ENCODE measurements at regions not wholly inside any gene's neighbourhood (a gene's known extent, or its start where the extent isn't known, plus 50 kb on each side); places are given as distances from the start of the nearest gene placed in this dataset.

DNA sequence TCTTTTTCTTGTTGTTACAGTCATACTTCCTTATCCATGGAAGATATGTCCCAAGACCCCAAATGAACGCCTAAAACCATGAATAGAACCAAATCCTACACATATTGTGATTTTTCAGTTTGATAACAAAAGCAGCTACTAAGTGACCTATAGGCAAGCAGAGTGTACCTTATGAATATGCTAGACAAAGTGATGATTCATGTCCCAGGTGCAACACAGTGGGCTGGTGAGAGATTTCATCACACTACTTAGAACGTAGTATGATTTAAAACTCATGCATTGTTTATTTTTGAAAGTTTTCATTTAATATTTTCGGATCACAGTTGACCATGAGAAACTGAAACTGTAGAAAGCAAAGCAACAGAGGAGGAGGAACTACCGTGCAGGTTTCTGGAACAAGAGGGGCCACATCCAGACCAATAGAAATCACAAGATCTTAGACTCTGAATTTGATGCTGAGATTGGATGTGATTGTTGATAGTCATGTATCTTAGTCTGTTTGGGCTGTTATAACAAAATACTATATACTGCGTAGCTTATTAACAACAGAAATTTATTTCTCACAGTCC, 470.8 kb upstream of the VRK2 start:
- no peak overlapping the region for H2AFZ ChIP-seq (ENCODE audit: low read depth, low read length)
- no peak overlapping the region for H3K9ac ChIP-seq (replicated peaks; ENCODE audit: extremely low read depth, insufficient read depth, low read length)
- intact Hi-C loops (cut with micrococcal nuclease): no loop called here
- no peak overlapping the region for H3K27ac ChIP-seq (ENCODE audit: insufficient read depth, low read depth, low read length)
- H4K20me1 ChIP-seq (replicated peaks; ENCODE audit: control insufficient read depth, extremely low read depth, insufficient read depth, low read length): no peaks in the 10 kb centered on the region
- ChIA-PET CTCF (no interaction called here), POLR2A (no interaction called here)
- H3K9me3 ChIP-seq (replicated peaks; ENCODE audit: control insufficient read depth, insufficient read depth, low read length): no peaks in the 10 kb centered on the region
- H3K4me2 ChIP-seq (ENCODE audit: insufficient read depth, low read length): no peak overlapping the region
- no peaks in the 10 kb centered on the region for H3K36me3 ChIP-seq (ENCODE audit: control insufficient read depth in 2 of 2, extremely low read depth in 1 of 2, insufficient read depth in 2 of 2, low read length in 2 of 2)
- no TSS peak for BruUV-seq (replicated peaks)
- TF ChIP-seq POLR2AphosphoS5 (IDR thresholded peaks at IDR 0.05; ENCODE audit: insufficient read depth, low read depth, low read length): no peak
- TF ChIP-seq, protein P1, sequence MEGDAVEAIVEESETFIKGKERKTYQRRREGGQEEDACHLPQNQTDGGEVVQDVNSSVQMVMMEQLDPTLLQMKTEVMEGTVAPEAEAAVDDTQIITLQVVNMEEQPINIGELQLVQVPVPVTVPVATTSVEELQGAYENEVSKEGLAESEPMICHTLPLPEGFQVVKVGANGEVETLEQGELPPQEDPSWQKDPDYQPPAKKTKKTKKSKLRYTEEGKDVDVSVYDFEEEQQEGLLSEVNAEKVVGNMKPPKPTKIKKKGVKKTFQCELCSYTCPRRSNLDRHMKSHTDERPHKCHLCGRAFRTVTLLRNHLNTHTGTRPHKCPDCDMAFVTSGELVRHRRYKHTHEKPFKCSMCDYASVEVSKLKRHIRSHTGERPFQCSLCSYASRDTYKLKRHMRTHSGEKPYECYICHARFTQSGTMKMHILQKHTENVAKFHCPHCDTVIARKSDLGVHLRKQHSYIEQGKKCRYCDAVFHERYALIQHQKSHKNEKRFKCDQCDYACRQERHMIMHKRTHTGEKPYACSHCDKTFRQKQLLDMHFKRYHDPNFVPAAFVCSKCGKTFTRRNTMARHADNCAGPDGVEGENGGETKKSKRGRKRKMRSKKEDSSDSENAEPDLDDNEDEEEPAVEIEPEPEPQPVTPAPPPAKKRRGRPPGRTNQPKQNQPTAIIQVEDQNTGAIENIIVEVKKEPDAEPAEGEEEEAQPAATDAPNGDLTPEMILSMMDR (IDR thresholded peaks at IDR 0.05; ENCODE audit: extremely low read depth in 1 of 2, insufficient read depth in 1 of 2, low read depth in 1 of 2, low read length in 2 of 2): no peak
- no peak for TF ChIP-seq GATA2 (IDR thresholded peaks at IDR 0.05; ENCODE audit: insufficient read depth, insufficient read length, low read depth, low read length)
- TF ChIP-seq, protein P2, sequence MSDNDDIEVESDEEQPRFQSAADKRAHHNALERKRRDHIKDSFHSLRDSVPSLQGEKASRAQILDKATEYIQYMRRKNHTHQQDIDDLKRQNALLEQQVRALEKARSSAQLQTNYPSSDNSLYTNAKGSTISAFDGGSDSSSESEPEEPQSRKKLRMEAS (IDR thresholded peaks at IDR 0.05; ENCODE audit: insufficient read depth, insufficient read length): no peak
- TF ChIP-seq POLR2A (IDR thresholded peaks at IDR 0.05; ENCODE audit: low read depth, low read length): no peak
- no peak for TF ChIP-seq MYC (IDR thresholded peaks at IDR 0.05; ENCODE audit: low read depth, low read length)
- no peak for TF ChIP-seq FOS (IDR thresholded peaks at IDR 0.05; ENCODE audit: borderline replicate concordance, insufficient read depth, low read length)
- no peak for TF ChIP-seq JUN (IDR thresholded peaks at IDR 0.05; ENCODE audit: borderline replicate concordance, insufficient read depth, insufficient read length, low read depth)
- TF ChIP-seq EZH2 (IDR thresholded peaks at IDR 0.05; ENCODE audit: borderline replicate concordance, low read depth, low read length, severe bottlenecking): no peak
- dilution Hi-C loops (cut with MboI; ENCODE audit: extremely low pct_ligation_motif_present, low sequenced_read_pairs): no loop called here
- H3K9me1 ChIP-seq (replicated peaks; ENCODE audit: control insufficient read depth, extremely low read depth, insufficient read depth, low read length): no peaks in the 10 kb centered on the region
- H3K79me2 ChIP-seq (ENCODE audit: control insufficient read depth, insufficient read depth, low read length): no peaks in the 10 kb centered on the region
- H3K27me3 ChIP-seq (ENCODE audit: control insufficient read depth in 2 of 2, insufficient read depth in 2 of 2, low read length in 2 of 2): no peaks in the 10 kb centered on the region
- DNase-seq (ENCODE audit: low read depth, low spot score) (no peak), FAIRE-seq (no peak)
- H3K4me1 ChIP-seq (ENCODE audit: control insufficient read depth, extremely low read depth, insufficient read depth, low read length): no peaks in the 10 kb centered on the region
- no peak overlapping the region for H3K4me3 ChIP-seq (replicated peaks in 1 of 3; ENCODE audit: insufficient read depth in 1 of 3, low read depth in 1 of 3, low read length in 3 of 3)

All from endothelial cell of umbilical vein (primary cell).